Ovary (tissue), 3 donors: ENCODE measurements at regions not wholly inside any gene's neighbourhood (a gene's known extent, or its start where the extent isn't known, plus 50 kb on each side); places are given as distances from the start of the nearest gene placed in this dataset.

Experiments used
- EP300 ChIP-seq: sonication (generic); formaldehyde crosslinking; IDR thresholded peaks from one replicate; pipeline ENCODE4 v1.6.1; 2017; ENCODE audit warnings: antibody characterized with exemption
- POLR2A ChIP-seq: fragments of 450-650 bp; IDR thresholded peaks from one replicate; pipeline ENCODE4 v1.6.1; 2017; ENCODE audit warnings: antibody characterized with exemption, mild to moderate bottlenecking, moderate library complexity
- TF ChIP-seq, protein P1 (sequence below), 3 donors: fragments of 450-650 bp in 2 of 3; fragments of 200-600 bp in 1 of 3; IDR thresholded peaks; one replicate each; pipeline versions ENCODE4 v1.5.1 to v1.8.0; 2016 to 2022; ENCODE audit warnings: antibody characterized with exemption in 3 of 3, mild to moderate bottlenecking in 1 of 3
- donor health status: DM: no; HTN: no; CAD: no.

DNA sequence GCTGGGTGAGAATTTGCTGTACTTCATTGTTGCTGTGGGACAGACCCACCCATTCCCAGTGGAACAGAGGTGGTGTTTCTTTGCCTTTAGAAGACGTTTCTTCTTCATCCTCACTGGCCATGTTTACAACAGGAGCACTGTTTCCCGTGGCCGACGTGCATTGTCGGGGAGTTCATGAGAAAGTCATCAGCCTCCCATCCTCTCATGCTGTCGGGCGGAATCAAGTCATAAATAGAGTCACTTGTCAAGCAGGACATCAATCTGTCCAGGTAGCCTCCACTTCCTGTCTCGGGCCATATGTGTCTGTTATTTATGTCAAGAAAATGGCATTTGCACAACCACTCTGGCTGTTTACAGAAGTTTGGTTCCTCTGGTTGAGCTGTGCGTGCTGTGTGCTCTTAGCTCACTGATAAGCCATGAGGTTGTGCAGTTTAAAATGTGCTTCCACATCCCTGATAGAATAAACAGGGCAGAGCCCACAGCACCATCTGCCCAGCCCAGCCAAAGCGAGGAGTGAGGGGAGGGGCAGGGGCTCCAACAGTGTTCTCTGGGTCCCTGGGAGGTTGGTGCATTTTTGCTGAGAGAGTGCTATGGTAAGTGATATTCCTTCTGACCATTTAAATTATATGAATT, 401.9 kb upstream of the IRX2 start:
- TF ChIP-seq POLR2A (no peak), EP300 (no peak)
- TF ChIP-seq, protein P1, sequence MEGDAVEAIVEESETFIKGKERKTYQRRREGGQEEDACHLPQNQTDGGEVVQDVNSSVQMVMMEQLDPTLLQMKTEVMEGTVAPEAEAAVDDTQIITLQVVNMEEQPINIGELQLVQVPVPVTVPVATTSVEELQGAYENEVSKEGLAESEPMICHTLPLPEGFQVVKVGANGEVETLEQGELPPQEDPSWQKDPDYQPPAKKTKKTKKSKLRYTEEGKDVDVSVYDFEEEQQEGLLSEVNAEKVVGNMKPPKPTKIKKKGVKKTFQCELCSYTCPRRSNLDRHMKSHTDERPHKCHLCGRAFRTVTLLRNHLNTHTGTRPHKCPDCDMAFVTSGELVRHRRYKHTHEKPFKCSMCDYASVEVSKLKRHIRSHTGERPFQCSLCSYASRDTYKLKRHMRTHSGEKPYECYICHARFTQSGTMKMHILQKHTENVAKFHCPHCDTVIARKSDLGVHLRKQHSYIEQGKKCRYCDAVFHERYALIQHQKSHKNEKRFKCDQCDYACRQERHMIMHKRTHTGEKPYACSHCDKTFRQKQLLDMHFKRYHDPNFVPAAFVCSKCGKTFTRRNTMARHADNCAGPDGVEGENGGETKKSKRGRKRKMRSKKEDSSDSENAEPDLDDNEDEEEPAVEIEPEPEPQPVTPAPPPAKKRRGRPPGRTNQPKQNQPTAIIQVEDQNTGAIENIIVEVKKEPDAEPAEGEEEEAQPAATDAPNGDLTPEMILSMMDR (IDR thresholded peaks at IDR 0.05) = no peak
